HepG2 (cell line): ENCODE measurements at regions not wholly inside any gene's neighbourhood (a gene's known extent, or its start where the extent isn't known, plus 50 kb on each side); places are given as distances from the start of the nearest gene placed in this dataset.

ENCODE experiments used
- ATAC-seq: fragments of 200-7000 bp; cut with Tn5 transposase; 3 replicates; pipeline ENCODE4 v1.9.1; 2020; ENCODE audit warnings: mild to moderate bottlenecking, moderate library complexity
- BruUV-seq: library from RNA; stranded (reverse); fragments of 400-500 nt; replicated peaks from 2 replicates; lab custom pipeline; 2021; lab: Mats Ljungman, UMichigan
- CTCF ChIA-PET: fragments of 300-600 bp; formaldehyde crosslinking; extraction: SDS; loops from one replicate; lab custom pipeline; 2021; ENCODE audit warnings: low total read pairs, inconsistent platforms, low intra/inter-chr PET ratio; lab: Yijun Ruan, JAX
- POLR2A ChIA-PET: fragments of 350-600 bp; sonication (Branson Sonifier 250); formaldehyde crosslinking; loops from one replicate; lab custom pipeline; 2020; ENCODE audit warnings: antibody characterized with exemption, inconsistent platforms; lab: Yijun Ruan, JAX
- DNase-seq: peaks from one replicate; pipeline ENCODE4 v3.0.0-alpha.2; 2015; ENCODE audit warnings: low spot score
- FAIRE-seq: peaks from 3 replicates; lab custom pipeline; 2011; peaks lifted over from hg19 to GRCh38; lab: Jason Lieb, UNC
- H2AFZ ChIP-seq: one replicate; pipeline ENCODE4 v1.6.1; 2011; ENCODE audit warnings: low read length, inconsistent platforms
- H3K27ac ChIP-seq: fragments of 300-600 bp; 3 replicates; pipeline ENCODE4 v1.8.0; 2011; ENCODE audit warnings: mixed run types, mild to moderate bottlenecking, mixed read lengths, low read length, inconsistent platforms; ENCODE audit not compliant: insufficient read depth; ENCODE audit errors: extremely low read length
- H3K27me3 ChIP-seq, 2 experiments: fragments of 200-600 bp in 1 of 2; 2 replicates in 1 of 2; 3 replicates in 1 of 2; pipeline versions ENCODE4 v1.6.0 to v1.8.0; 2011; ENCODE audit warnings: low read length in 2 of 2, mild to moderate bottlenecking in 2 of 2, moderate library complexity in 2 of 2, inconsistent platforms in 1 of 2; ENCODE audit not compliant: insufficient read depth in 2 of 2, control insufficient read depth in 1 of 2
- H3K36me3 ChIP-seq, 2 experiments: fragments of 200-600 bp in 1 of 2; replicated peaks in 1 of 2; 2 replicates in 1 of 2; 3 replicates in 1 of 2; pipeline versions ENCODE4 v1.5.1 to v1.8.0; 2011; ENCODE audit warnings: low read length in 2 of 2, inconsistent platforms in 1 of 2; ENCODE audit not compliant: insufficient read depth in 2 of 2, control insufficient read depth in 1 of 2
- H3K4me1 ChIP-seq: 2 replicates; pipeline ENCODE4 v1.5.1; 2012; ENCODE audit warnings: low read length, inconsistent platforms; ENCODE audit not compliant: insufficient read depth
- H3K4me2 ChIP-seq: 2 replicates; pipeline ENCODE4 v1.6.0; 2011; ENCODE audit warnings: low read depth, low read length, inconsistent platforms
- H3K4me3 ChIP-seq, 3 experiments: fragments of 200-600 bp in 1 of 3; sonication (generic), shearing (Covaris generic) in 1 of 3; replicated peaks in 1 of 3; 2 replicates each; pipeline ENCODE4 v1.5.1; 2011 to 2016; ENCODE audit warnings: low read length in 3 of 3, inconsistent platforms in 2 of 3, low read depth in 2 of 3, mild to moderate bottlenecking in 2 of 3, control low read depth in 1 of 3, mixed read lengths in 1 of 3; ENCODE audit not compliant: insufficient read depth in 1 of 3
- H3K79me2 ChIP-seq: one replicate; pipeline ENCODE4 v1.6.1; 2011; ENCODE audit warnings: low read length, inconsistent platforms; ENCODE audit not compliant: insufficient read depth
- H3K9ac ChIP-seq: 2 replicates; pipeline ENCODE4 v1.6.0; 2011; ENCODE audit warnings: mild to moderate bottlenecking, low read depth, low read length, inconsistent platforms; ENCODE audit not compliant: insufficient read depth
- H3K9me3 ChIP-seq: 2 replicates; pipeline ENCODE4 v1.5.1; 2012; ENCODE audit warnings: mild to moderate bottlenecking, low read length
- H4K20me1 ChIP-seq: 2 replicates; pipeline ENCODE4 v1.6.0; 2011; ENCODE audit warnings: inconsistent platforms, mild to moderate bottlenecking, low read length, moderate library complexity; ENCODE audit not compliant: insufficient read depth
- DPF2 ChIP-seq: sonication (generic); formaldehyde crosslinking; IDR thresholded peaks from 2 replicates; pipeline ENCODE4 v1.4.0; 2020; ENCODE audit warnings: mild to moderate bottlenecking, low read depth, missing genetic modification reagents, borderline replicate concordance
- GATAD2A ChIP-seq: IDR thresholded peaks from 2 replicates; pipeline ENCODE4 v1.6.1; 2016
- HNF4G ChIP-seq, 2 experiments: sonication (generic) in 1 of 2; formaldehyde crosslinking in 1 of 2; IDR thresholded peaks; 2 replicates each; pipeline versions ENCODE4 v1.4.0 to v1.6.1; 2011 to 2020; ENCODE audit warnings: borderline replicate concordance in 2 of 2, low read depth in 2 of 2, mild to moderate bottlenecking in 2 of 2, low read length in 1 of 2, missing genetic modification reagents in 1 of 2, moderate library complexity in 1 of 2
- ONECUT2 ChIP-seq: sonication (generic); formaldehyde crosslinking; IDR thresholded peaks from 2 replicates; pipeline ENCODE4 v1.4.0; 2020; ENCODE audit warnings: missing genetic modification reagents
- POLR2AphosphoS5 ChIP-seq: IDR thresholded peaks from 2 replicates; pipeline ENCODE4 v1.6.1; 2012; ENCODE audit warnings: low read depth, low read length
- PTBP1 ChIP-seq: fragments of 200-400 bp; formaldehyde crosslinking; IDR thresholded peaks from 2 replicates; pipeline ENCODE4 v1.6.1; 2018; ENCODE audit warnings: low read length, low read depth; ENCODE audit not compliant: poor library complexity, severe bottlenecking
- RNF2 ChIP-seq: fragments of 450-650 bp; conservative IDR thresholded peaks from 2 replicates; pipeline ENCODE4 v1.6.1; 2016; ENCODE audit warnings: low read depth
- STAT5B ChIP-seq: sonication (generic); formaldehyde crosslinking; IDR thresholded peaks from 2 replicates; pipeline ENCODE4 v1.4.0; 2020; ENCODE audit warnings: missing genetic modification reagents
- ZNF296 ChIP-seq: sonication (generic); formaldehyde crosslinking; conservative IDR thresholded peaks from 2 replicates; pipeline ENCODE4 v1.5.0; 2020; ENCODE audit warnings: mild to moderate bottlenecking, missing genetic modification reagents
- ZNF709 ChIP-seq: sonication (generic); formaldehyde crosslinking; IDR thresholded peaks from 2 replicates; pipeline ENCODE4 v1.5.0; 2020; ENCODE audit warnings: mild to moderate bottlenecking, missing genetic modification reagents
- WGBS: methylation state at CpG from one replicate; pipeline ENCODE4 v1.1.6; 2017; ENCODE audit warnings: low lambda C conversion rate; 5-methylcytosine and 5-hydroxymethylcytosine counted together
- in situ Hi-C: cut with HindIII; loops from 2 replicates; pipeline ENCODE4 v1.10.0; 2017; ENCODE audit warnings: low pct_unique_long_range_greater_than_20kb; ENCODE audit not compliant: extremely low pct_ligation_motif_present
- intact Hi-C: fragments of 100-400 bp; cut with micrococcal nuclease; formaldehyde crosslinking; loops from one replicate; pipeline ENCODE4 v1.10.0; 2022; ENCODE audit not compliant: unreplicated experiment
- TF ChIP-seq, protein P1 (sequence below), 2 experiments: fragments of 450-650 bp in 1 of 2; sonication (generic) in 1 of 2; formaldehyde crosslinking in 1 of 2; IDR thresholded peaks; 2 replicates each; pipeline versions ENCODE4 v1.6.1 to v1.8.0; 2016 to 2022; ENCODE audit warnings: antibody characterized with exemption in 1 of 2, mild to moderate bottlenecking in 1 of 2, missing genetic modification reagents in 1 of 2
- TF ChIP-seq, protein P2 (sequence below): sonication (generic); formaldehyde crosslinking; IDR thresholded peaks from 2 replicates; pipeline ENCODE4 v1.8.1; 2023; ENCODE audit warnings: mild to moderate bottlenecking, missing genetic modification reagents

DNA sequence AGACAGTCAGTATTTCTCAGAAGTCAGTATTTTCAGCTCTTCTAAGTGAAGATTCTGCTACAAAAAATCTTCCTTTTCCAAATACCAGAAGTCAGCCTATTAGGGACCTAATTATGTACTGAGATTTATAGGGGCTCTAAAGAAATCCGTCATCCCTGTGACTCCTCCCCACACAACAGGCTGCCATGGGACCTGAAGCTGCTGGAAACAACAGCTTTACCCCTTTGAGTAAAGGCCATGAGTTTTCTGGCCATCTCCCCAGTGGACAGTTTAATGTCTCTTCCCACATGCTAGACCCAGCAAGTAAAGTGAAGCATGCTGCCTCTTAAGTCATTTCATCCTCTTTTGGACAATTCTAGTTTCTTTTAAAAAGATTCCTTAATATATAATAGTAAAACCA is 255.7 kb upstream of the ACVR2A start (continued):
- TF ChIP-seq, protein P1, sequence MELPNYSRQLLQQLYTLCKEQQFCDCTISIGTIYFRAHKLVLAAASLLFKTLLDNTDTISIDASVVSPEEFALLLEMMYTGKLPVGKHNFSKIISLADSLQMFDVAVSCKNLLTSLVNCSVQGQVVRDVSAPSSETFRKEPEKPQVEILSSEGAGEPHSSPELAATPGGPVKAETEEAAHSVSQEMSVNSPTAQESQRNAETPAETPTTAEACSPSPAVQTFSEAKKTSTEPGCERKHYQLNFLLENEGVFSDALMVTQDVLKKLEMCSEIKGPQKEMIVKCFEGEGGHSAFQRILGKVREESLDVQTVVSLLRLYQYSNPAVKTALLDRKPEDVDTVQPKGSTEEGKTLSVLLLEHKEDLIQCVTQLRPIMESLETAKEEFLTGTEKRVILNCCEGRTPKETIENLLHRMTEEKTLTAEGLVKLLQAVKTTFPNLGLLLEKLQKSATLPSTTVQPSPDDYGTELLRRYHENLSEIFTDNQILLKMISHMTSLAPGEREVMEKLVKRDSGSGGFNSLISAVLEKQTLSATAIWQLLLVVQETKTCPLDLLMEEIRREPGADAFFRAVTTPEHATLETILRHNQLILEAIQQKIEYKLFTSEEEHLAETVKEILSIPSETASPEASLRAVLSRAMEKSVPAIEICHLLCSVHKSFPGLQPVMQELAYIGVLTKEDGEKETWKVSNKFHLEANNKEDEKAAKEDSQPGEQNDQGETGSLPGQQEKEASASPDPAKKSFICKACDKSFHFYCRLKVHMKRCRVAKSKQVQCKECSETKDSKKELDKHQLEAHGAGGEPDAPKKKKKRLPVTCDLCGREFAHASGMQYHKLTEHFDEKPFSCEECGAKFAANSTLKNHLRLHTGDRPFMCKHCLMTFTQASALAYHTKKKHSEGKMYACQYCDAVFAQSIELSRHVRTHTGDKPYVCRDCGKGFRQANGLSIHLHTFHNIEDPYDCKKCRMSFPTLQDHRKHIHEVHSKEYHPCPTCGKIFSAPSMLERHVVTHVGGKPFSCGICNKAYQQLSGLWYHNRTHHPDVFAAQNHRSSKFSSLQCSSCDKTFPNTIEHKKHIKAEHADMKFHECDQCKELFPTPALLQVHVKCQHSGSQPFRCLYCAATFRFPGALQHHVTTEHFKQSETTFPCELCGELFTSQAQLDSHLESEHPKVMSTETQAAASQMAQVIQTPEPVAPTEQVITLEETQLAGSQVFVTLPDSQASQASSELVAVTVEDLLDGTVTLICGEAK (IDR thresholded peaks at IDR 0.05), result no peak
- TF ChIP-seq, protein P1 (CRISPR knock-in tag; IDR thresholded peaks at IDR 0.05), result no peak
- no peak for TF ChIP-seq PTBP1
- TF ChIP-seq, all 625 proteins: peak for 0

DNA sequence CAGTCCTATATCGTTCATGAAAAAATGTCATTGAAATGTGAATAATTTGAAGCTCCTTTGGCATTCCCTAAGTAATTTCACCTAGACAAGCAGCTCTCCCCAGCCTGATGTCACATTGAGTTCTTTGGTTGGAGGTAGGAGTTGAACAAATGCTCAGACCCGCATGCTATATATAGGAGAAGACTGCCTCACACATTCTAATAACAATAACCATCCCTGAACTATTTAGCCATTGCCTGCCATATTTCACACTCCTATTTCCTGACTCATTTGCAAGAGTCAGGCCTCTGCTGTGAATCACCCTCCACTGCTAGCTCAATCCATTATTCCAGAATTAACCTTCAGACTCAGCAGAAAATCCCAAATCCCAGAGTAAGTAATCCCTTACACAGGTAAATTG is 256.6 kb upstream of the ACVR2A start:
- DNase-seq (no peak), ATAC-seq (no peak), FAIRE-seq (no peak)
- H3K79me2 ChIP-seq, result no peaks in the 10 kb centered on the region
- H3K4me1 ChIP-seq, result no peaks in the 10 kb centered on the region
- H3K36me3 ChIP-seq, result no peaks in the 10 kb centered on the region
- TF ChIP-seq HNF4G (IDR thresholded peaks at IDR 0.05; ENCODE audit: borderline replicate concordance, low read depth, low read length) (no peak), HNF4G (CRISPR knock-in tag; IDR thresholded peaks at IDR 0.05; ENCODE audit: borderline replicate concordance, low read depth) (no peak), STAT5B (CRISPR knock-in tag) (no peak), ZNF709 (CRISPR knock-in tag) (no peak), RNF2 (no peak), POLR2AphosphoS5 (no peak), ZNF296 (no peak), ONECUT2 (CRISPR knock-in tag) (no peak), GATAD2A (CRISPR knock-in tag) (no peak), DPF2 (CRISPR knock-in tag) (no peak)
- TF ChIP-seq, protein P2, sequence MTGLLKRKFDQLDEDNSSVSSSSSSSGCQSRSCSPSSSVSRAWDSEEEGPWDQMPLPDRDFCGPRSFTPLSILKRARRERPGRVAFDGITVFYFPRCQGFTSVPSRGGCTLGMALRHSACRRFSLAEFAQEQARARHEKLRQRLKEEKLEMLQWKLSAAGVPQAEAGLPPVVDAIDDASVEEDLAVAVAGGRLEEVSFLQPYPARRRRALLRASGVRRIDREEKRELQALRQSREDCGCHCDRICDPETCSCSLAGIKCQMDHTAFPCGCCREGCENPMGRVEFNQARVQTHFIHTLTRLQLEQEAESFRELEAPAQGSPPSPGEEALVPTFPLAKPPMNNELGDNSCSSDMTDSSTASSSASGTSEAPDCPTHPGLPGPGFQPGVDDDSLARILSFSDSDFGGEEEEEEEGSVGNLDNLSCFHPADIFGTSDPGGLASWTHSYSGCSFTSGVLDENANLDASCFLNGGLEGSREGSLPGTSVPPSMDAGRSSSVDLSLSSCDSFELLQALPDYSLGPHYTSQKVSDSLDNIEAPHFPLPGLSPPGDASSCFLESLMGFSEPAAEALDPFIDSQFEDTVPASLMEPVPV (CRISPR knock-in tag), result no peak
- CTCF ChIA-PET, result no interaction called here
- BruUV-seq, result no TSS peak
- no peaks in the 10 kb centered on the region for H3K27me3 ChIP-seq
- 0% methylated on average over 2 of the region's 2 CpGs for WGBS
- H3K4me2 ChIP-seq, result no peak overlapping the region
- intact Hi-C loops, result no loop called here
- H3K4me3 ChIP-seq, result no peak overlapping the region
- H3K27ac ChIP-seq, result no peak overlapping the region
- no peaks in the 10 kb centered on the region for H4K20me1 ChIP-seq
- in situ Hi-C loops, result no loop called here
- POLR2A ChIA-PET, result no interaction called here
- no peaks in the 10 kb centered on the region for H3K9me3 ChIP-seq
- H3K9ac ChIP-seq, result no peak overlapping the region
- H2AFZ ChIP-seq, result no peak overlapping the region
